Upper lobe of right lung (tissue), 1 donor: ENCODE measurements at regions not wholly inside any gene's neighbourhood (a gene's known extent, or its start where the extent isn't known, plus 50 kb on each side); places are given as distances from the start of the nearest gene placed in this dataset.
A peak's percentile ranks its signal among the peaks of the same experiment; 100 is the strongest.

Source experiments
- ATAC-seq: fragments of 200-7000 bp; cut with Tn5 transposase; one replicate; pipeline ENCODE4 v1.9.1; 2020; ENCODE audit warnings: mild to moderate bottlenecking, moderate library complexity
- DNase-seq: peaks from one replicate; pipeline ENCODE4 v3.0.0-alpha.2; 2020
- H3K27ac ChIP-seq: fragments of 200-600 bp; one replicate; pipeline ENCODE4 v1.8.0; 2022
- H3K27me3 ChIP-seq: fragments of 200-600 bp; one replicate; pipeline ENCODE4 v1.8.0; 2022; ENCODE audit warnings: mild to moderate bottlenecking
- H3K36me3 ChIP-seq: fragments of 200-600 bp; one replicate; pipeline ENCODE4 v1.8.0; 2022
- H3K4me1 ChIP-seq: fragments of 200-600 bp; one replicate; pipeline ENCODE4 v1.8.0; 2022
- H3K4me3 ChIP-seq: fragments of 200-600 bp; one replicate; pipeline ENCODE4 v1.8.0; 2022; ENCODE audit warnings: mild to moderate bottlenecking
- H3K9me3 ChIP-seq: fragments of 200-600 bp; one replicate; pipeline ENCODE4 v1.8.0; 2022
- intact Hi-C: fragments of 100-400 bp; cut with DNase I; formaldehyde crosslinking; loops from one replicate; pipeline ENCODE4 v1.11.0; 2022
- TF ChIP-seq, protein P1 (sequence below): fragments of 200-600 bp; IDR thresholded peaks from one replicate; pipeline ENCODE4 v1.8.0; 2022; ENCODE audit warnings: antibody characterized with exemption
- donor health status: DM: no; HTN: yes; CAD: no; lungs with severe emphysema.

DNA sequence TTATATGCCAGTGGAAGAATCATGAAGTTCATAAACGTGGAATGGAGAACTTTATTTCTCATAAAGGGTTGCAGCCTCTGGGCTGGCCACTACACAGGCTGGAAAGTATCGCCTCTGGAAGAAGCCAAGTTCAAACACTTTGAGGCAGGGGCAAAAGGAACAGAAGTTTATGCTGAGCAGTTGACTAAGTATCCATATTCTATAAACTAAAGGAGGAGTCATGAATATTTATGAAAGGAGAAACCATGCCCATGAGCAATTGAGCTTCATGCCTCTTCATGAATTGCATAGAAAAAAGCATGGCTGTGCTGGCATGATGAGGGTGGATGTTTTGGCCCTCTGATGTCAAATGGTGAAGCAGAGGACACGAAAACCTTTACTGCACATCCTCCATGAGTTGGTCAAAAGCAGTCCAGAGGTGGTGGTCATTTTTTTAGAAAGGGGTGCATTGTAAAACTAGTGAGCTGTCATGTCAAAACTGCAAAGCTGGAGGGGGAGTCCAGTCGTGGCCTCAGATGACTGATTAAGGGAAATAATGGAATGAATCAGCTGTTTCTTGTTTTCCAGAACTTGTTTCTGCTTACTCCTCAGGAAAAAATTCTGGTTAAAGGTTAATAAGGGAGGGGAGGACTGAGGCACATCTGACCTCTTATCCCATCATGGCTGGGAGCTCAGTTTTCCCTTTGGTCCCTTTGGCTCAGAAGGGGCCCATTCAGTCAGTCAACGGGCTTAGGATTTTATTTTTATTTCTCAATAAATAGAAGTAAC lies 276.7 kb downstream of the CHL1 start:
- DNase-seq (no peak), ATAC-seq (no peak)
- H3K9me3 ChIP-seq: no peaks in the 10 kb centered on the region
- no peaks in the 10 kb centered on the region for H3K36me3 ChIP-seq
- no peaks in the 10 kb centered on the region for H3K4me1 ChIP-seq
- H3K4me3 ChIP-seq: no peak overlapping the region
- H3K27ac ChIP-seq: no peak overlapping the region
- H3K27me3 ChIP-seq: no peaks in the 10 kb centered on the region
- TF ChIP-seq, protein P1, sequence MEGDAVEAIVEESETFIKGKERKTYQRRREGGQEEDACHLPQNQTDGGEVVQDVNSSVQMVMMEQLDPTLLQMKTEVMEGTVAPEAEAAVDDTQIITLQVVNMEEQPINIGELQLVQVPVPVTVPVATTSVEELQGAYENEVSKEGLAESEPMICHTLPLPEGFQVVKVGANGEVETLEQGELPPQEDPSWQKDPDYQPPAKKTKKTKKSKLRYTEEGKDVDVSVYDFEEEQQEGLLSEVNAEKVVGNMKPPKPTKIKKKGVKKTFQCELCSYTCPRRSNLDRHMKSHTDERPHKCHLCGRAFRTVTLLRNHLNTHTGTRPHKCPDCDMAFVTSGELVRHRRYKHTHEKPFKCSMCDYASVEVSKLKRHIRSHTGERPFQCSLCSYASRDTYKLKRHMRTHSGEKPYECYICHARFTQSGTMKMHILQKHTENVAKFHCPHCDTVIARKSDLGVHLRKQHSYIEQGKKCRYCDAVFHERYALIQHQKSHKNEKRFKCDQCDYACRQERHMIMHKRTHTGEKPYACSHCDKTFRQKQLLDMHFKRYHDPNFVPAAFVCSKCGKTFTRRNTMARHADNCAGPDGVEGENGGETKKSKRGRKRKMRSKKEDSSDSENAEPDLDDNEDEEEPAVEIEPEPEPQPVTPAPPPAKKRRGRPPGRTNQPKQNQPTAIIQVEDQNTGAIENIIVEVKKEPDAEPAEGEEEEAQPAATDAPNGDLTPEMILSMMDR: no peak
- intact Hi-C loops: no loop called here

DNA sequence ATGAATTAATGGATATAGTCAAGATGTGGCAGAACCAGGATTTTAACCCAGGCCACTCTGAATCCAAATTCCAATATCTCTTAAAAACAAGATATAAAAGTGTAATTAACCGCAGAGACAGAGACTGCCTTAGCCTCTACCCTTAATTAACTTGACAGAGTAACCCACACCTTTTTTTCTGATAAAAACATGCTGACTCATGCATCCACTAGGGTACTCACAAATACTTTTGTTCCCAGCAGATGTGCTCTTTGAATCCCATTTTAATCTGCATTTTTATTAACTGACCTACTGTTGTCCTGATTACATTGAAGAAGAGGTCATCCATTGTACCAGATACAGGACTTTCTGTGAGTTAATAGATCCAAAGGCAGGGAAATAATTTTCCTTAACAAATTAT lies 278.3 kb downstream of the CHL1 start:
- H3K27me3 ChIP-seq: no peaks in the 10 kb centered on the region
- no peak for ATAC-seq
- TF ChIP-seq, protein P1: no peak
- no peaks in the 10 kb centered on the region for H3K36me3 ChIP-seq
- intact Hi-C loops: no loop called here
- no peak overlapping the region for H3K27ac ChIP-seq
- DNase-seq: no peak
- no peaks in the 10 kb centered on the region for H3K4me1 ChIP-seq
- H3K9me3 ChIP-seq: no peaks in the 10 kb centered on the region
- no peak overlapping the region for H3K4me3 ChIP-seq

DNA sequence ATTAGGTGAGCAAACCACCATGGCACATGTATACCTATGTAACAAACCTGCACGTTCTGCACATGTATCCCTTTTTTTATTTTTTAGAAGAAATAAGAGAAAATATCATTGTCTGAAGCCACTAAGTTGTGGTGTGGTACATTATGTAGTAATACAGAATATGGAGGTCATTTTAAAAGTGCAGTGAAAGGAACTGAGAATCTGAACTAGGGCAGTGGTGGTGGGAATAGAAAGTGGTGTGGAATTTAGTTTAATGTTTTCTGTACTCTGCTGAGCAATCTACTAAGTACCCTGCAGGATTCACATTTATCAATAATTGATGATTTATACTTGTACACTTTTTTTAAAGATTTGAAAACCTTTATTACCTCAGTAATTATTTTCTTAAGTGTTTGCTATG lies 283.5 kb downstream of the CHL1 start:
- no peaks in the 10 kb centered on the region for H3K4me1 ChIP-seq
- H3K36me3 ChIP-seq: no peaks in the 10 kb centered on the region
- no peak for ATAC-seq
- H3K27ac ChIP-seq: no peak overlapping the region
- TF ChIP-seq, protein P1: no peak
- H3K4me3 ChIP-seq: no peak overlapping the region
- no peaks in the 10 kb centered on the region for H3K27me3 ChIP-seq
- intact Hi-C loops: no loop called here
- no peak for DNase-seq
- H3K9me3 ChIP-seq: no peaks in the 10 kb centered on the region

DNA sequence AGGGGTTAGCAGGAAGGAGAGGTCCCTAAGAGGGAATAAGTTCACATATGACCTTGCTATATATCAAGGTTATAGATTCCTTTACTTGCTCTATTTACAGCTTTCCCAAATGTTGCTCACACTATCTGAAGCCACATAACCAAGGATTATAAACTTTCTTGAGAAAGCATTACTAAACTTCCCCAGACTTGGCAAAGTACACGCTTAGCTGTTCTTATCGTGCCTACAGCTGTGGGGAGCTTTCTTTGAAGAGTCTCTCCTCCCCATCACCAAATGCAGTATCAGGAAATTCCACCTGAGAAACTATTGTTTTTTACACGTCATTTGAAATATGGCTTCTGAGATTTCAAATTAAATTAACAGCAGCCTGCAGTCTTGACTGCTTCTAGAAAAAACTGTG lies 284.5 kb downstream of the CHL1 start:
- H3K27ac ChIP-seq: no peak overlapping the region
- TF ChIP-seq, protein P1: no peak
- intact Hi-C loops: no loop called here

DNA sequence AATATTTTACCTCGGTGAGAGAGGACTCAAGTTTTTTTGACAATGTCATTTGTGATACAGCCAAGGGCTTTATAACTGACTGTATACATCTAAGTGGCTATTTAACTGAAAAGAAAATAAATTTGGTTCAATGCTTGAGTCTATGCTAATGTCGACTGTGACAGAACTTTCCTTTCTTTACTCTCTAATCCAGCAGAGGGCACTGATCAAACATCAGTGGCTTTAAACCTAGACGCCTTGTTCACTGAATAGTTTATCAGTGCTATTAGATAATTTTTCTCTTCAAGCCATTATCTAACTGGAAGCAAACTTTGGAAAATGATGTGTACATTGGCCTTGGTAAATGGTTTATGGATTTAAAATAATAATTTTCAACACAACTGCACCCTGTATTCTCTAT lies 285.1 kb downstream of the CHL1 start:
- no peak overlapping the region for H3K27ac ChIP-seq
- no peaks in the 10 kb centered on the region for H3K9me3 ChIP-seq
- H3K27me3 ChIP-seq: no peaks in the 10 kb centered on the region
- intact Hi-C loops: no loop called here
- H3K4me1 ChIP-seq: no peaks in the 10 kb centered on the region
- H3K36me3 ChIP-seq: no peaks in the 10 kb centered on the region
- no peak for ATAC-seq
- DNase-seq: no peak
- no peak overlapping the region for H3K4me3 ChIP-seq
- TF ChIP-seq, protein P1: peak; percentile 26

More for the DNA sequence above, 284.5 kb downstream of the CHL1 start:
- Histone ChIP-seq H3K36me3 (no peaks in the 10 kb centered on the region), H3K4me1 (no peaks in the 10 kb centered on the region), H3K27me3 (no peaks in the 10 kb centered on the region), H3K4me3 (no peak overlapping the region), H3K9me3 (no peaks in the 10 kb centered on the region)
- DNase-seq (no peak), ATAC-seq (no peak)

DNA sequence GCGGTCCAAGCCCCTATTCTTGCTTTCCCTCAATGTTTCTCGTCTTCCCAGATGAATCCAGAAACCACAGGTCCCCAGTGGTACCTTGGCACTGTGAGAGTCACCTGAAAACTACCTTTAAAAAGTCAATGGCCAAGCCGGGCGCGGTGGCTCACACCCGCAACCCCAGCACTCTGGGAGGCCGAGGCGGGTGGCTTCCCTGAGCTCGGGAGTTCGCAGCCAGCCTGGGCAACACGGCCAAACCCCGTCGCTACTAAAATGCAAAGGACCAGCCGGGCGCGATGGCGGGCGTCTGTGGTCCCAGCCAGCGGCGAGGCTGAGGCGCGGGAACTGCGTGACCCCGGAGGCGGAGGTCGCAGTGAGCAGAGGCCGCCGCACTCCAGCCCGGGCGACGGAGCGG lies 285.9 kb downstream of the CHL1 start:
- intact Hi-C loops: no loop called here
- DNase-seq (no peak), ATAC-seq (no peak)
- TF ChIP-seq, protein P1: no peak
- H3K36me3 ChIP-seq: no peaks in the 10 kb centered on the region
- no peaks in the 10 kb centered on the region for H3K9me3 ChIP-seq
- no peak overlapping the region for H3K4me3 ChIP-seq
- no peak overlapping the region for H3K27ac ChIP-seq
- no peaks in the 10 kb centered on the region for H3K27me3 ChIP-seq
- H3K4me1 ChIP-seq: no peaks in the 10 kb centered on the region
